HG02798 (cell line): ENCODE measurements at regions not wholly inside any gene's neighbourhood (a gene's known extent, or its start where the extent isn't known, plus 50 kb on each side); places are given as distances from the start of the nearest gene placed in this dataset.

Experiments used
- ATAC-seq: cut with Tn5 transposase; IDR thresholded peaks from one replicate; pipeline ENCODE4 v1.9.1; 2021; ENCODE audit warnings: mild to moderate bottlenecking; ENCODE audit not compliant: unreplicated experiment, poor library complexity

- ATAC-seq: peak; percentile 59
These were observed 615.7 kb downstream of the TBL1XR1 start for GRCh38 chr3:176581589-176581988.

GRCh38 chr3:176579711-176580185 is 617.5 kb downstream of the TBL1XR1 start:
- peak; percentile 41 for ATAC-seq

GRCh38 chr3:176578316-176578715 is 619.0 kb downstream of the TBL1XR1 start:
- ATAC-seq: no peak

- ATAC-seq: no peak
These were observed 619.8 kb downstream of the TBL1XR1 start for GRCh38 chr3:176577447-176577846.

GRCh38 chr3:176574786-176575185 is 622.5 kb downstream of the TBL1XR1 start:
- ATAC-seq: no peak

- ATAC-seq: no peak
These were observed 625.4 kb downstream of the TBL1XR1 start for GRCh38 chr3:176571926-176572325.

- no peak for ATAC-seq
These were observed 626.3 kb downstream of the TBL1XR1 start for GRCh38 chr3:176570992-176571391.

- no peak for ATAC-seq
These were observed 629.1 kb downstream of the TBL1XR1 start for GRCh38 chr3:176568189-176568588.

- ATAC-seq: no peak
These were observed 630.5 kb downstream of the TBL1XR1 start for GRCh38 chr3:176566757-176567156.

- no peak for ATAC-seq
These were observed 635.0 kb downstream of the TBL1XR1 start for GRCh38 chr3:176562331-176562730.

GRCh38 chr3:176561826-176562225 is 635.5 kb downstream of the TBL1XR1 start:
- ATAC-seq: no peak

GRCh38 chr3:176554791-176555654 is 642.3 kb downstream of the TBL1XR1 start:
- no peak for ATAC-seq

GRCh38 chr3:176554264-176554663 is 643.0 kb downstream of the TBL1XR1 start:
- ATAC-seq: no peak

GRCh38 chr3:176526942-176527341 is 670.3 kb downstream of the TBL1XR1 start:
- no peak for ATAC-seq

- no peak for ATAC-seq
These were observed 671.1 kb downstream of the TBL1XR1 start for GRCh38 chr3:176526225-176526624.

GRCh38 chr3:176523114-176523513 is 674.2 kb downstream of the TBL1XR1 start:
- ATAC-seq: no peak

- ATAC-seq: no peak
These were observed 674.8 kb downstream of the TBL1XR1 start for GRCh38 chr3:176522436-176522835.

- ATAC-seq: no peak
These were observed 675.6 kb downstream of the TBL1XR1 start for GRCh38 chr3:176521531-176522175.

GRCh38 chr3:176514297-176514696 is 683.0 kb downstream of the TBL1XR1 start:
- ATAC-seq: no peak

GRCh38 chr3:176513604-176514003 is 683.7 kb downstream of the TBL1XR1 start:
- no peak for ATAC-seq

- no peak for ATAC-seq
These were observed 685.2 kb downstream of the TBL1XR1 start for GRCh38 chr3:176512037-176512436.

- ATAC-seq: no peak
These were observed 687.2 kb downstream of the TBL1XR1 start for GRCh38 chr3:176510097-176510496.
